NCI-H2107 treated with DMSO at 0.1 percent for 48 hours (cell line): ENCODE measurements at regions not wholly inside any gene's neighbourhood (a gene's known extent, or its start where the extent isn't known, plus 50 kb on each side); places are given as distances from the start of the nearest gene placed in this dataset.
"Not testable (repeated sequence)": the region's sequence is repeated elsewhere in the genome, so short reads cannot be mapped to it uniquely, and the experiment has no call there.

ENCODE experiments used
- DNase-seq: peaks from one replicate; lab custom pipeline; 2025; ENCODE audit not compliant: unreplicated experiment; lab: John Stamatoyannopoulos, UW

GRCh38 chr4:111921714-111922113, 223.5 kb upstream of the FAM241A start:
- no peak for DNase-seq

GRCh38 chr4:111923786-111924185, 221.5 kb upstream of the FAM241A start:
- no peak for DNase-seq

GRCh38 chr4:111924696-111925095, 220.6 kb upstream of the FAM241A start:
- DNase-seq: no peak

GRCh38 chr4:111930659-111931058, 214.6 kb upstream of the FAM241A start:
- DNase-seq: no peak

GRCh38 chr4:111933703-111934102, 211.6 kb upstream of the FAM241A start:
- DNase-seq: no peak

GRCh38 chr4:111934314-111934713, 210.9 kb upstream of the FAM241A start:
- DNase-seq: no peak

GRCh38 chr4:111937368-111937767, 207.9 kb upstream of the FAM241A start:
- no peak for DNase-seq

- DNase-seq: no peak
Measured at GRCh38 chr4:111941957-111942356, 203.3 kb upstream of the FAM241A start.

GRCh38 chr4:111943796-111944203, 201.5 kb upstream of the FAM241A start:
- no peak for DNase-seq

- no peak for DNase-seq
Measured at GRCh38 chr4:111945014-111945413, 200.2 kb upstream of the FAM241A start.

- no peak for DNase-seq
Measured at GRCh38 chr4:111946800-111947199, 198.5 kb upstream of the FAM241A start.

- no peak for DNase-seq
Measured at GRCh38 chr4:111952688-111953087, 192.6 kb upstream of the FAM241A start.

- DNase-seq: no peak
Measured at GRCh38 chr4:111954550-111954949, 190.7 kb upstream of the FAM241A start.

- DNase-seq: no peak
Measured at GRCh38 chr4:111955001-111955400, 190.3 kb upstream of the FAM241A start.

GRCh38 chr4:111957116-111957515, 188.1 kb upstream of the FAM241A start:
- no peak for DNase-seq

GRCh38 chr4:111957997-111958396, 187.3 kb upstream of the FAM241A start:
- DNase-seq: no peak

GRCh38 chr4:111959222-111959621, 186.0 kb upstream of the FAM241A start:
- DNase-seq: no peak

- DNase-seq: no peak
Measured at GRCh38 chr4:111960241-111960667, 185.0 kb upstream of the FAM241A start.

GRCh38 chr4:111961026-111961425, 184.2 kb upstream of the FAM241A start:
- DNase-seq: not testable (repeated sequence)

GRCh38 chr4:111961809-111962208, 183.4 kb upstream of the FAM241A start:
- no peak for DNase-seq

GRCh38 chr4:111963158-111963700, 182.0 kb upstream of the FAM241A start:
- no peak for DNase-seq

- DNase-seq: no peak
Measured at GRCh38 chr4:111977419-111977965, 167.8 kb upstream of the FAM241A start.

GRCh38 chr4:111979921-111980320, 165.3 kb upstream of the FAM241A start:
- DNase-seq: no peak
